KMS-11 (cell line): ENCODE measurements at regions not wholly inside any gene's neighbourhood (a gene's known extent, or its start where the extent isn't known, plus 50 kb on each side); places are given as distances from the start of the nearest gene placed in this dataset.

Source experiments
- H2AFZ ChIP-seq: fragments of 200-600 bp; sonication (generic); 2 replicates; pipeline ENCODE4 v1.6.1; 2016; ENCODE audit warnings: antibody characterized with exemption, mixed run types, low read depth
- H3K27ac ChIP-seq: fragments of 200-600 bp; sonication (generic); 2 replicates; pipeline ENCODE4 v1.6.1; 2016; ENCODE audit warnings: mild to moderate bottlenecking, mixed run types
- H3K27me3 ChIP-seq: fragments of 200-600 bp; sonication (generic); 2 replicates; pipeline ENCODE4 v1.6.1; 2017; ENCODE audit warnings: mild to moderate bottlenecking, low read depth, mixed run types, moderate library complexity; ENCODE audit not compliant: insufficient read depth
- H3K36me3 ChIP-seq: fragments of 200-600 bp; sonication (generic); 2 replicates; pipeline ENCODE4 v1.6.1; 2017; ENCODE audit warnings: mild to moderate bottlenecking, mixed run types; ENCODE audit not compliant: insufficient read depth
- H3K4me1 ChIP-seq: fragments of 200-600 bp; sonication (generic); 2 replicates; pipeline ENCODE4 v1.6.1; 2016; ENCODE audit warnings: mild to moderate bottlenecking, low read depth, mixed run types; ENCODE audit not compliant: poor library complexity, severe bottlenecking
- H3K4me2 ChIP-seq: fragments of 200-600 bp; sonication (generic); 2 replicates; pipeline ENCODE4 v1.7.0; 2016; ENCODE audit warnings: mild to moderate bottlenecking, mixed run types
- H3K4me3 ChIP-seq: fragments of 200-600 bp; sonication (generic); IDR thresholded peaks from 2 replicates; pipeline ENCODE4 v1.6.1; 2017; ENCODE audit warnings: low read depth, low read length, mixed read lengths; ENCODE audit not compliant: insufficient read depth
- H3K79me2 ChIP-seq: fragments of 200-600 bp; sonication (generic); 2 replicates; pipeline ENCODE4 v1.6.1; 2016; ENCODE audit warnings: low read depth, mixed run types; ENCODE audit not compliant: insufficient read depth
- H3K9ac ChIP-seq: fragments of 200-600 bp; sonication (generic); 2 replicates; pipeline ENCODE4 v1.6.1; 2016; ENCODE audit warnings: mild to moderate bottlenecking, mixed run types
- H4K20me1 ChIP-seq: fragments of 200-600 bp; sonication (generic); 2 replicates; pipeline ENCODE4 v1.6.1; 2016; ENCODE audit warnings: mild to moderate bottlenecking, mixed run types; ENCODE audit not compliant: insufficient read depth
- TF ChIP-seq, protein P1 (sequence below): fragments of 200-600 bp; sonication (generic); conservative IDR thresholded peaks from 2 replicates; pipeline ENCODE4 v1.6.1; 2017; ENCODE audit warnings: low read depth, mild to moderate bottlenecking, antibody characterized with exemption, low read length, moderate library complexity, mixed read lengths

DNA sequence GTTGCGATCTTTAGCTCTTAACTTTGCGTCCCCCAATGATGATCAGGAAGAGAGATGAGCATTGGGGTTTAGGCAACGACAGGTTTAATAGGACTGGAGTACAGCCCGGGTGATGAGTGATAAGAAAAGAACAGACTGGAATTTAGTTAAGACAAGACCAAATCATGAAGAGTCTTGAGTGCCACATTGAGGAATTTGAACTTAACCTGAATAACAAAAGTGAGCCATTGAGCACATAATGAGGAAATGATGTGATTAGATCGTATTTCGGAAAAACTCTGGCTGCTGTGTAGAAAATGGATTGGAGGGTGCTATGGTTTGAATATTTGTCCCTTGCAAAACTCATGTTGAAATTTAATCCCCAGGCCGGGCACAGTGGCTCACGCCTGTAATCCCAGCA, 83.2 kb upstream of the MELK start:
- no peak overlapping the region for H3K27ac ChIP-seq
- TF ChIP-seq, protein P1, sequence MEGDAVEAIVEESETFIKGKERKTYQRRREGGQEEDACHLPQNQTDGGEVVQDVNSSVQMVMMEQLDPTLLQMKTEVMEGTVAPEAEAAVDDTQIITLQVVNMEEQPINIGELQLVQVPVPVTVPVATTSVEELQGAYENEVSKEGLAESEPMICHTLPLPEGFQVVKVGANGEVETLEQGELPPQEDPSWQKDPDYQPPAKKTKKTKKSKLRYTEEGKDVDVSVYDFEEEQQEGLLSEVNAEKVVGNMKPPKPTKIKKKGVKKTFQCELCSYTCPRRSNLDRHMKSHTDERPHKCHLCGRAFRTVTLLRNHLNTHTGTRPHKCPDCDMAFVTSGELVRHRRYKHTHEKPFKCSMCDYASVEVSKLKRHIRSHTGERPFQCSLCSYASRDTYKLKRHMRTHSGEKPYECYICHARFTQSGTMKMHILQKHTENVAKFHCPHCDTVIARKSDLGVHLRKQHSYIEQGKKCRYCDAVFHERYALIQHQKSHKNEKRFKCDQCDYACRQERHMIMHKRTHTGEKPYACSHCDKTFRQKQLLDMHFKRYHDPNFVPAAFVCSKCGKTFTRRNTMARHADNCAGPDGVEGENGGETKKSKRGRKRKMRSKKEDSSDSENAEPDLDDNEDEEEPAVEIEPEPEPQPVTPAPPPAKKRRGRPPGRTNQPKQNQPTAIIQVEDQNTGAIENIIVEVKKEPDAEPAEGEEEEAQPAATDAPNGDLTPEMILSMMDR: no peak
- peak overlapping the region; percentile 86; the same call in 1 of the 2 replicates for H3K4me2 ChIP-seq
- peaks cover 8% of the 10 kb centered on the region; the same call in 1 of the 2 replicates for H3K79me2 ChIP-seq
- H3K9ac ChIP-seq: no peak overlapping the region
- H2AFZ ChIP-seq: peak overlapping the region; percentile 72; the same call in 1 of the 2 replicates
- H3K4me1 ChIP-seq: peaks cover 29% of the 10 kb centered on the region
- no peaks in the 10 kb centered on the region for H3K27me3 ChIP-seq
- H3K4me3 ChIP-seq: no peak overlapping the region
- no peaks in the 10 kb centered on the region for H3K36me3 ChIP-seq
- no peaks in the 10 kb centered on the region for H4K20me1 ChIP-seq

DNA sequence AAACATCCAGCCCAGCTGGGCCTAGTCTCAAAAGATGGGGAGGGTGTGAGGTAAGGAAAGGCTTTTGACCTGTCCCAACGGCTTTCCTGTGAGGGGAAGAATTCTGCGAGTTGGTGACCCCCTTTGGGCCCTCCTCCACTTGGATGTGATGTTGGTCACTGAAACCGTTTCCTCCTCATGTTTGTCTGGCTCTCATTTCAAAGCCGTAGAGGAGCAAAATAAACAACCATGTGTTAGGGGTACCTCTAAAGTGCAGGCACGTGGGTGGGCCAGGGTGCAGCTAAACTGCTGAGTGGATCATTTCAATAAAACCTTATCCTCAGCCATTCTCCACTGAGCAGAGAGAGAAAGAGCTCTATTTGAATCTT, 84.3 kb upstream of the MELK start:
- peaks cover 13% of the 10 kb centered on the region; the same call in 1 of the 2 replicates for H3K79me2 ChIP-seq
- H3K36me3 ChIP-seq: no peaks in the 10 kb centered on the region
- no peaks in the 10 kb centered on the region for H3K27me3 ChIP-seq
- H4K20me1 ChIP-seq: no peaks in the 10 kb centered on the region
- TF ChIP-seq, protein P1: no peak
- peak overlapping the region; percentile 86 for H3K4me2 ChIP-seq
- H3K9ac ChIP-seq: peak overlapping the region; percentile 69
- no peak overlapping the region for H3K4me3 ChIP-seq
- peak overlapping the region; percentile 74 for H3K27ac ChIP-seq
- H2AFZ ChIP-seq: peak overlapping the region; percentile 72
- H3K4me1 ChIP-seq: peaks cover 23% of the 10 kb centered on the region

DNA sequence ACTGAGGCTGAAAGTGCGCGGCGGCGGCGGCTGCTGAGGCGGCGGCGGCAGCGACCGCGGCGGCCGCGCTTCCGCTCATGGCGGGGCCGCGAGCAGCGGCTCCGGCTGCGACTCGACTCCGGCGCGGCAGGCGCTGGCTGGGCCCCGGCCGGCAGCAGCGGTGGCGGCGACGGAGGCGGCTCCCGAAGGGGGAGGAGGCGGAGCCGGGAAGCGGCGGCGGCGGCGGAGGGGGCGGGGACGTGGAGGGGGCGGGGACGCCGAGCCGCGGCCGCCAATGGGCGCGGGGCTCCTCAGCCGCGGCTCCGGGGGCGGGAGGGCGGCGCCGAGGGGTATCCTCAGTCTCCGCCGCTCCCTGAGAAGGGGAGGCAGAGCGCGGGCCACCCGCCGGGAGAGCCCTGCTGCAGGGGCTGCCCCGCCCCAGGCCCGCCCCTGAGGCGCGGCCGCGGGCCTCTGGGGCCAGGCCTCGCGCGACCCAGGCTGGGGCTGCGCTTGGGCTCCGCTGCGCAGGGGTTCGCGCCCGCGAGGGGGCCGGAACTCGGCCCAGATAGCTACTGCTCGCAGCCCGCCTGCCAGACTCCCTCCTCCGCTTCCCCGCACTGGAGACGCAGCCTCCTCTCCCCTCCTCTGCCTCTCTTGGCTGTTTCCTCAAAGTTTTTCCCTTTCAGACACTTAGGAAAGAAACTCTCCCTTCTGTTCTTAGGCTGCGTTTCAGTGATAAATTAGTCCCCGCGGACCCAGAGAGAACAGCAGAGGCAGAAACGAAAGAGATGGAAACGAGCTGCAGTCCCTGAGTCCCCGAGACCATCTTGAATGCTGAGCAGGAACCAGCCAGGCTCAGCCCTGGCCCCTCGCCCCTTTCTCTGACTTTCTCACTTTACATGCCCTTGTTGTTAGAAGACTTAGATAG, 85.0 kb upstream of the MELK start:
- no peak overlapping the region for H3K4me3 ChIP-seq
- H3K4me1 ChIP-seq: peaks cover 17% of the 10 kb centered on the region
- peak overlapping the region; percentile 74 for H3K27ac ChIP-seq
- peak overlapping the region; percentile 69 for H3K9ac ChIP-seq
- H3K36me3 ChIP-seq: no peaks in the 10 kb centered on the region
- H4K20me1 ChIP-seq: no peaks in the 10 kb centered on the region
- H2AFZ ChIP-seq: peak overlapping the region; percentile 72
- TF ChIP-seq, protein P1: no peak
- no peaks in the 10 kb centered on the region for H3K27me3 ChIP-seq
- peak overlapping the region; percentile 86 for H3K4me2 ChIP-seq
- H3K79me2 ChIP-seq: peaks cover 13% of the 10 kb centered on the region; the same call in 1 of the 2 replicates

DNA sequence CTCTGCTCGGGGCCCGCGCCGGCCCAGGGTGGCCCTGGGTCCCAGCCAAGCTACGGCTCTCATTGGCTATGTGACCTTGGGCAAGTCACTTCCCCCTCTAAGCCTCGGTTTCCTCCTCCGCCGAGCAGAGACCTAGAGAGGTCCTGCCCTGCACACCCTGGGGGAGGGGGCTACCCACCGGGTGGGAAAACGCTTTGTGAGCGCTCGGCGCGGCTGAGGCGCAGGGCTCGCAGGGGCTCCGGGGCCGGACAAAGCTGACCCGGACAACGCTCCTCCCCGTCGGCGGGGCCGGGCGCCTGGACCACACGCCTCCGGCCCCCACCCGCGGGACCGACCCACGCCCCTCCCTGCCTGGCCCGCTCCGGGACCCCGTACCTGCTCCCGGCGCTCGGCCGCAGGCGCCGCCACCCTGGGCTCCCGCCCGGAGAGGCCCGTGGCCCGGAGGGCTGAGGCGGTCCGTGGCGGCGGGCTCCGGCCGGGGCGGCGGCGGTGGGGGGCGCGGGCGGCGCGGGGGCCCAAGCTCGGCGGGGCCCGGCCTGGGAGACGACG, 85.7 kb upstream of the MELK start:
- peak overlapping the region; percentile 83 for H3K4me2 ChIP-seq
- peaks cover 17% of the 10 kb centered on the region for H3K4me1 ChIP-seq
- H2AFZ ChIP-seq: peak overlapping the region; percentile 64
- H3K9ac ChIP-seq: peak overlapping the region; percentile 51; the same call in 1 of the 2 replicates
- H3K27me3 ChIP-seq: no peaks in the 10 kb centered on the region
- no peak overlapping the region for H3K27ac ChIP-seq
- H4K20me1 ChIP-seq: no peaks in the 10 kb centered on the region
- TF ChIP-seq, protein P1: no peak
- H3K36me3 ChIP-seq: no peaks in the 10 kb centered on the region
- no peak overlapping the region for H3K4me3 ChIP-seq
- H3K79me2 ChIP-seq: peaks cover 13% of the 10 kb centered on the region; the same call in 1 of the 2 replicates
